Caco-2 (cell line): ENCODE measurements at regions not wholly inside any gene's neighbourhood (a gene's known extent, or its start where the extent isn't known, plus 50 kb on each side); places are given as distances from the start of the nearest gene placed in this dataset.

Experiments used
- BruUV-seq: library from RNA; stranded (reverse); fragments of 400-500 nt; replicated peaks from 2 replicates; lab custom pipeline; 2021; lab: Mats Ljungman, UMichigan
- CTCF ChIA-PET: fragments of 300-600 bp; sonication (Branson Sonifier 250); formaldehyde crosslinking; loops from one replicate; lab custom pipeline; 2022; ENCODE audit warnings: antibody characterized with exemption; lab: Charles Lee
- POLR2A ChIA-PET: fragments of 300-600 bp; sonication (Branson Sonifier 250); formaldehyde crosslinking; loops from one replicate; lab custom pipeline; 2022; ENCODE audit warnings: antibody characterized with exemption; lab: Charles Lee
- DNase-seq, 2 experiments: peaks; one replicate each; pipeline versions ENCODE4 v3.0.0 to v3.0.0-alpha.2; 2020 to 2022
- H3K27me3 ChIP-seq: replicated peaks from 2 replicates; pipeline ENCODE4 v1.6.0; 2011; ENCODE audit warnings: low read length; ENCODE audit not compliant: control insufficient read depth, insufficient read depth
- H3K36me3 ChIP-seq: 2 replicates; pipeline ENCODE4 v1.5.1; 2011; ENCODE audit warnings: low read length; ENCODE audit not compliant: control insufficient read depth, insufficient read depth
- H3K4me1 ChIP-seq: fragments of 250-450 bp; sonication (Bioruptor Pico); 2 replicates; pipeline ENCODE4 v1.5.1; 2020; ENCODE audit warnings: mild to moderate bottlenecking
- H3K4me3 ChIP-seq: 2 replicates; pipeline ENCODE4 v1.5.1; 2011; ENCODE audit warnings: low read depth, mild to moderate bottlenecking, control low read depth, low read length
- H3K9me3 ChIP-seq: fragments of 250-450 bp; sonication (Bioruptor Pico); 2 replicates; pipeline ENCODE4 v1.5.1; 2020; ENCODE audit warnings: mild to moderate bottlenecking, moderate library complexity
- H3K27ac Mint-ChIP-seq: one replicate; pipeline ENCODE4 v1.8.0; 2022; ENCODE audit warnings: mixed read lengths; ENCODE audit not compliant: unreplicated experiment
- H3K27me3 Mint-ChIP-seq: one replicate; pipeline ENCODE4 v1.8.0; 2022; ENCODE audit warnings: mixed read lengths; ENCODE audit not compliant: insufficient read depth, unreplicated experiment
- H3K36me3 Mint-ChIP-seq: one replicate; pipeline ENCODE4 v1.8.0; 2022; ENCODE audit warnings: mild to moderate bottlenecking, mixed read lengths; ENCODE audit not compliant: insufficient read depth, unreplicated experiment
- H3K4me1 Mint-ChIP-seq: one replicate; pipeline ENCODE4 v1.8.0; 2022; ENCODE audit warnings: low read depth, mixed read lengths; ENCODE audit not compliant: unreplicated experiment
- H3K4me3 Mint-ChIP-seq: one replicate; pipeline ENCODE4 v1.8.0; 2022; ENCODE audit warnings: mild to moderate bottlenecking, moderate library complexity, mixed read lengths; ENCODE audit not compliant: unreplicated experiment
- H3K9me3 Mint-ChIP-seq: one replicate; pipeline ENCODE4 v1.8.0; 2022; ENCODE audit warnings: mixed read lengths; ENCODE audit not compliant: unreplicated experiment
- CTCF ChIP-seq, 2 experiments: fragments of 200-600 bp in 1 of 2; IDR thresholded peaks; 1 replicate in 1 of 2; 2 replicates in 1 of 2; pipeline versions ENCODE4 v1.5.1 to v1.8.0; 2011 to 2022; ENCODE audit warnings: antibody characterized with exemption in 1 of 2, control low read depth in 1 of 2, inconsistent platforms in 1 of 2, low read depth in 1 of 2, low read length in 1 of 2, mild to moderate bottlenecking in 1 of 2, moderate library complexity in 1 of 2; ENCODE audit not compliant: insufficient read depth in 1 of 2, severe bottlenecking in 1 of 2, unreplicated experiment in 1 of 2
- intact Hi-C: fragments of 100-400 bp; cut with micrococcal nuclease; formaldehyde crosslinking; loops from one replicate; pipeline ENCODE4 v1.10.0; 2022; ENCODE audit not compliant: unreplicated experiment

- intact Hi-C loops, result no loop called here
- Mint-ChIP-seq H3K27ac (no peak overlapping the region), H3K27me3 (peaks cover 1% of the 10 kb centered on the region), H3K4me1 (no peaks in the 10 kb centered on the region), H3K4me3 (no peak overlapping the region), H3K36me3 (no peaks in the 10 kb centered on the region), H3K9me3 (no peaks in the 10 kb centered on the region)
- Histone ChIP-seq H3K4me3 (no peak overlapping the region), H3K9me3 (no peaks in the 10 kb centered on the region), H3K4me1 (no peaks in the 10 kb centered on the region; the same call in 1 of the 2 replicates), H3K27me3 (no peaks in the 10 kb centered on the region), H3K36me3 (no peaks in the 10 kb centered on the region)
- no TSS peak for BruUV-seq
- ChIA-PET POLR2A (no interaction called here), CTCF (no interaction called here)
- DNase-seq, result no peak
- no peak for TF ChIP-seq CTCF (IDR thresholded peaks at IDR 0.05; ENCODE audit: insufficient read depth in 1 of 2, low read depth in 1 of 2, low read length in 1 of 2, severe bottlenecking in 1 of 2, unreplicated experiment in 1 of 2)
Measured at GRCh38 chr1:217027403-217028080, 304.3 kb upstream of the ESRRG start.

GRCh38 chr1:217026531-217026930, 303.3 kb upstream of the ESRRG start:
- H3K9me3 ChIP-seq, result no peaks in the 10 kb centered on the region
- Mint-ChIP-seq H3K4me1 (no peaks in the 10 kb centered on the region), H3K27ac (no peak overlapping the region), H3K4me3 (no peak overlapping the region), H3K36me3 (no peaks in the 10 kb centered on the region), H3K27me3 (peaks cover 2% of the 10 kb centered on the region), H3K9me3 (no peaks in the 10 kb centered on the region)
- intact Hi-C loops, result no loop called here
- no peaks in the 10 kb centered on the region for H3K27me3 ChIP-seq
- no peaks in the 10 kb centered on the region for H3K36me3 ChIP-seq
- no peak for DNase-seq
- POLR2A ChIA-PET, result no interaction called here
- BruUV-seq, result no TSS peak
- no peak overlapping the region for H3K4me3 ChIP-seq
- H3K4me1 ChIP-seq, result no peaks in the 10 kb centered on the region; the same call in 1 of the 2 replicates
- CTCF ChIA-PET, result no interaction called here
- TF ChIP-seq CTCF (IDR thresholded peaks at IDR 0.05; ENCODE audit: insufficient read depth in 1 of 2, low read depth in 1 of 2, low read length in 1 of 2, severe bottlenecking in 1 of 2, unreplicated experiment in 1 of 2), result no peak

GRCh38 chr1:217025381-217025780, 302.2 kb upstream of the ESRRG start:
- no peaks in the 10 kb centered on the region for H3K9me3 Mint-ChIP-seq
- no peaks in the 10 kb centered on the region for H3K4me1 Mint-ChIP-seq
- ChIA-PET POLR2A (no interaction called here), CTCF (no interaction called here)
- no peak for DNase-seq
- no peaks in the 10 kb centered on the region; the same call in 1 of the 2 replicates for H3K4me1 ChIP-seq
- no peak for TF ChIP-seq CTCF (IDR thresholded peaks at IDR 0.05; ENCODE audit: insufficient read depth in 1 of 2, low read depth in 1 of 2, low read length in 1 of 2, severe bottlenecking in 1 of 2, unreplicated experiment in 1 of 2)
- H3K27ac Mint-ChIP-seq, result no peak overlapping the region
- no peaks in the 10 kb centered on the region for H3K27me3 ChIP-seq
- no peaks in the 10 kb centered on the region for H3K36me3 ChIP-seq
- no peaks in the 10 kb centered on the region for H3K9me3 ChIP-seq
- H3K4me3 ChIP-seq, result no peak overlapping the region
- peaks cover 2% of the 10 kb centered on the region for H3K27me3 Mint-ChIP-seq
- no peaks in the 10 kb centered on the region for H3K36me3 Mint-ChIP-seq
- intact Hi-C loops, result no loop called here
- H3K4me3 Mint-ChIP-seq, result no peak overlapping the region
- no TSS peak for BruUV-seq
